WERI-Rb-1 (cell line): ENCODE measurements at regions not wholly inside any gene's neighbourhood (a gene's known extent, or its start where the extent isn't known, plus 50 kb on each side); places are given as distances from the start of the nearest gene placed in this dataset.

Experiments
- DNase-seq: peaks from one replicate; pipeline ENCODE4 v3.0.0-alpha.2; 2020
- H3K27ac ChIP-seq: fragments of 250-450 bp; sonication (Bioruptor Pico); 2 replicates; pipeline ENCODE4 v1.5.1; 2020; ENCODE audit warnings: mild to moderate bottlenecking, moderate library complexity
- H3K27me3 ChIP-seq: fragments of 250-450 bp; sonication (Bioruptor Pico); 2 replicates; pipeline ENCODE4 v1.5.1; 2021; ENCODE audit warnings: mild to moderate bottlenecking, low read depth, moderate library complexity; ENCODE audit not compliant: insufficient read depth, severe bottlenecking
- H3K36me3 ChIP-seq: fragments of 250-450 bp; sonication (Bioruptor Pico); 2 replicates; pipeline ENCODE4 v1.5.1; 2020; ENCODE audit warnings: mild to moderate bottlenecking, moderate library complexity
- H3K4me3 ChIP-seq: 2 replicates; pipeline ENCODE4 v1.5.1; 2011; ENCODE audit warnings: low read depth, mild to moderate bottlenecking, control low read depth, low read length
- H3K9me3 ChIP-seq: fragments of 250-450 bp; sonication (Bioruptor Pico); 2 replicates; pipeline ENCODE4 v1.5.1; 2021; ENCODE audit warnings: mild to moderate bottlenecking, moderate library complexity; ENCODE audit not compliant: severe bottlenecking
- TF ChIP-seq, protein P1 (sequence below): IDR thresholded peaks from 2 replicates; pipeline ENCODE4 v1.5.1; 2011; ENCODE audit warnings: low read depth, mild to moderate bottlenecking, control low read depth, inconsistent platforms, low read length

- TF ChIP-seq, protein P1, sequence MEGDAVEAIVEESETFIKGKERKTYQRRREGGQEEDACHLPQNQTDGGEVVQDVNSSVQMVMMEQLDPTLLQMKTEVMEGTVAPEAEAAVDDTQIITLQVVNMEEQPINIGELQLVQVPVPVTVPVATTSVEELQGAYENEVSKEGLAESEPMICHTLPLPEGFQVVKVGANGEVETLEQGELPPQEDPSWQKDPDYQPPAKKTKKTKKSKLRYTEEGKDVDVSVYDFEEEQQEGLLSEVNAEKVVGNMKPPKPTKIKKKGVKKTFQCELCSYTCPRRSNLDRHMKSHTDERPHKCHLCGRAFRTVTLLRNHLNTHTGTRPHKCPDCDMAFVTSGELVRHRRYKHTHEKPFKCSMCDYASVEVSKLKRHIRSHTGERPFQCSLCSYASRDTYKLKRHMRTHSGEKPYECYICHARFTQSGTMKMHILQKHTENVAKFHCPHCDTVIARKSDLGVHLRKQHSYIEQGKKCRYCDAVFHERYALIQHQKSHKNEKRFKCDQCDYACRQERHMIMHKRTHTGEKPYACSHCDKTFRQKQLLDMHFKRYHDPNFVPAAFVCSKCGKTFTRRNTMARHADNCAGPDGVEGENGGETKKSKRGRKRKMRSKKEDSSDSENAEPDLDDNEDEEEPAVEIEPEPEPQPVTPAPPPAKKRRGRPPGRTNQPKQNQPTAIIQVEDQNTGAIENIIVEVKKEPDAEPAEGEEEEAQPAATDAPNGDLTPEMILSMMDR: no peak
- no peak overlapping the region for H3K27ac ChIP-seq
Observed at GRCh38 chr9:103894184-103894583, 199.9 kb upstream of the SMC2 start.

GRCh38 chr9:103898550-103898949 lies 195.6 kb upstream of the SMC2 start:
- Histone ChIP-seq H3K36me3 (no peaks in the 10 kb centered on the region), H3K9me3 (no peaks in the 10 kb centered on the region), H3K27me3 (no peaks in the 10 kb centered on the region), H3K27ac (no peak overlapping the region), H3K4me3 (no peak overlapping the region)
- DNase-seq: no peak
- TF ChIP-seq, protein P1: no peak

More at GRCh38 chr9:103894184-103894583, 199.9 kb upstream of the SMC2 start:
- Histone ChIP-seq H3K27me3 (no peaks in the 10 kb centered on the region), H3K4me3 (no peak overlapping the region), H3K36me3 (no peaks in the 10 kb centered on the region), H3K9me3 (no peaks in the 10 kb centered on the region)
- DNase-seq: no peak

DNA sequence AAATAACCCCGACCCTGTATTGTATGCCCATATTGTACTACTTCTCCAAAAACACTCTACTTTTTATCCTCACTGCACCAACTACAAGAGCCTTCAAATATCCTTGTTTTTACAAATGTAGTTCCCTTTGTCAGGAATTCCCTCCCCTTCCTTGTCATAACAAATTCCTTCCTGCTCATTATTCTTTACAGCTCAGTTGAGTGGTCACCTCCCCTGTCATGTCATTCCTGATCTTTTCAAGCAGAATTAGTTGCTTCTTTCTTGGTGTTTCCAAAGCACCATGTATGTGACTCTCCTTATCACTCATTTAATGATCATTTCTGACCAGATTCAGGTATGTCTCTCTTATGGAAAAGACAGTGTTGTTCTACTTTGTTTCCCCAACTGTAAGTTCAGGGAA lies 194.2 kb upstream of the SMC2 start:
- no peak overlapping the region for H3K4me3 ChIP-seq
- no peaks in the 10 kb centered on the region for H3K9me3 ChIP-seq
- no peak overlapping the region for H3K27ac ChIP-seq
- no peak for DNase-seq
- TF ChIP-seq, protein P1: no peak
- no peaks in the 10 kb centered on the region for H3K27me3 ChIP-seq
- H3K36me3 ChIP-seq: no peaks in the 10 kb centered on the region

DNA sequence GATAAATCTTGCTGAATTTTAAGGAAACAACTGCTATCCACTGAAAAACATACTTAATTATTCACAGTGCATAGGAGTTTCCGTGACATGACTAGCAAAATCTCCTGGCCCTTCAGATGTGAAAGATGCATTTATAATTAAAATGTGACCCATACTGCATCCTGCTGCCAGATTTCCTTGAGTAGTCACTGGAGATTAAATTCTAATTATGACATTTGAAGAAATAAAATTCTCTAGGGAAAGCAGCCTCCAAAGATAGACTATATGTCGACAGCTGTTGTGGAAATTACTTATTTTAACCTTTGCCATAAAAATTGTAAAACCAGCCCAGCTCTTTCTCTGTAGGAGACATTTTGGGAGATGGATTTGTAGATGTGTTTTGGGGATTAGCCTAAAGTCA lies 193.6 kb upstream of the SMC2 start:
- Histone ChIP-seq H3K27ac (no peak overlapping the region), H3K27me3 (no peaks in the 10 kb centered on the region), H3K36me3 (no peaks in the 10 kb centered on the region), H3K9me3 (no peaks in the 10 kb centered on the region), H3K4me3 (no peak overlapping the region)
- TF ChIP-seq, protein P1: no peak
- DNase-seq: no peak

GRCh38 chr9:103902263-103902662 lies 191.8 kb upstream of the SMC2 start:
- no peak overlapping the region for H3K27ac ChIP-seq
- no peak for DNase-seq
- no peaks in the 10 kb centered on the region for H3K27me3 ChIP-seq
- no peaks in the 10 kb centered on the region for H3K36me3 ChIP-seq
- TF ChIP-seq, protein P1: no peak
- H3K4me3 ChIP-seq: no peak overlapping the region
- H3K9me3 ChIP-seq: no peaks in the 10 kb centered on the region

- Histone ChIP-seq H3K27me3 (no peaks in the 10 kb centered on the region), H3K4me3 (no peak overlapping the region), H3K9me3 (no peaks in the 10 kb centered on the region), H3K27ac (no peak overlapping the region), H3K36me3 (no peaks in the 10 kb centered on the region)
- DNase-seq: no peak
- TF ChIP-seq, protein P1: no peak
Observed at GRCh38 chr9:103904242-103904641, 189.9 kb upstream of the SMC2 start.
